ENCODE measurements at regions not wholly inside any gene's neighbourhood (a gene's known extent, or its start where the extent isn't known, plus 50 kb on each side); places are given as distances from the start of the nearest gene placed in this dataset.

DNA sequence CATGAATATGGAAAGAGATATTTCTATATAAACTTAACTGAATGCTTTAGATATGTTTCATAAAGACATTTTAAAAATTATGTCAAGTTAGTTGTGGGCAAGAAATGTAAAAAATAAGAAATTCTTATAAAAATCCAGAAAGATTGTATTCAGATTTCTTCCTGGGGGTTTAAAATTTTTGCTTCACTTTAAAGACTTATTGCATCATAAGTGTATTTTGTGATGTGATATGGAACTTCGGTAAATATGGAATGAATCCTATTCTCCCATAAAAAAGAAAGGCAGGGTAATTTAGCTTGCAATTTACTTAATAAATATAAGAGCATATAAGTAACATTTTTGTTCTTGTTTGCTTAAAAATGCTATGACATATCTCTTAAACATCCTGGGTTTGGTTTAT, 104.8 kb upstream of the CWC22 start:
- intact Hi-C loops (cut with micrococcal nuclease; ENCODE audit: unreplicated experiment): no loop called here
- no peak for DNase-seq (ENCODE audit: low spot score)
- Histone ChIP-seq H3K27ac (ENCODE audit: low read depth, low read length, poor library complexity, severe bottlenecking) (no peak overlapping the region), H3K9me3 (ENCODE audit: low read depth, low read length, poor library complexity, severe bottlenecking) (no peaks in the 10 kb centered on the region), H3K36me3 (ENCODE audit: insufficient read depth, low read length, poor library complexity, severe bottlenecking) (no peaks in the 10 kb centered on the region), H3K4me3 (ENCODE audit: low read depth, low read length, poor library complexity, severe bottlenecking) (no peak overlapping the region), H3K27me3 (replicated peaks; ENCODE audit: insufficient read depth, low read depth, low read length, poor library complexity) (no peaks in the 10 kb centered on the region), H3K4me1 (ENCODE audit: insufficient read depth, low read length, poor library complexity, severe bottlenecking) (no peaks in the 10 kb centered on the region)
- no peak for TF ChIP-seq EZH2 (IDR thresholded peaks at IDR 0.05; ENCODE audit: borderline replicate concordance, low read depth, low read length, poor library complexity, severe bottlenecking)
- TF ChIP-seq, protein P1, sequence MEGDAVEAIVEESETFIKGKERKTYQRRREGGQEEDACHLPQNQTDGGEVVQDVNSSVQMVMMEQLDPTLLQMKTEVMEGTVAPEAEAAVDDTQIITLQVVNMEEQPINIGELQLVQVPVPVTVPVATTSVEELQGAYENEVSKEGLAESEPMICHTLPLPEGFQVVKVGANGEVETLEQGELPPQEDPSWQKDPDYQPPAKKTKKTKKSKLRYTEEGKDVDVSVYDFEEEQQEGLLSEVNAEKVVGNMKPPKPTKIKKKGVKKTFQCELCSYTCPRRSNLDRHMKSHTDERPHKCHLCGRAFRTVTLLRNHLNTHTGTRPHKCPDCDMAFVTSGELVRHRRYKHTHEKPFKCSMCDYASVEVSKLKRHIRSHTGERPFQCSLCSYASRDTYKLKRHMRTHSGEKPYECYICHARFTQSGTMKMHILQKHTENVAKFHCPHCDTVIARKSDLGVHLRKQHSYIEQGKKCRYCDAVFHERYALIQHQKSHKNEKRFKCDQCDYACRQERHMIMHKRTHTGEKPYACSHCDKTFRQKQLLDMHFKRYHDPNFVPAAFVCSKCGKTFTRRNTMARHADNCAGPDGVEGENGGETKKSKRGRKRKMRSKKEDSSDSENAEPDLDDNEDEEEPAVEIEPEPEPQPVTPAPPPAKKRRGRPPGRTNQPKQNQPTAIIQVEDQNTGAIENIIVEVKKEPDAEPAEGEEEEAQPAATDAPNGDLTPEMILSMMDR (conservative IDR thresholded peaks at IDR 0.05; ENCODE audit: low read depth, low read length): no peak
- no TSS peak for BruUV-seq (replicated peaks)
- ChIA-PET CTCF (no interaction called here), POLR2A (ENCODE audit: low non-redundant PET) (no interaction called here)

DNA sequence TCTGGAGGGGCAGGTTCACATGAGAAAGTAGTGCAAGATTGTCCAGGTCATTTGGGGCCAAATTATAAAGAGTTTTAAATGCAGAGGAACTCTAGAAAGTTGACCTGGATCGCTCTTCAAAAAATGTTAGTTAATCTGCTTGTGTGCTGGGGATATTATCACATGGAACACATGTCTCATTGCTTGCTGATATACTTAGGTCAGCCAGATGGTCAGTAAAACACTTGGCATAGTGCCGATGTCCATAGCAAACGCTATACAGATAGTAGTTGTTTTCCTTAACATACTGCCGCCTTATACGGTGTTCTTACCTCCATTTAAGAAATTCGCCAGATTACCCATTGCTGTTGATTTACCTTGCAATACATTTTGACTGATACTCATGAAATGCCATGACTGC, 103.4 kb upstream of the CWC22 start:
- intact Hi-C loops (cut with micrococcal nuclease; ENCODE audit: unreplicated experiment): no loop called here
- no peak for DNase-seq (ENCODE audit: low spot score)
- Histone ChIP-seq H3K4me3 (ENCODE audit: low read depth, low read length, poor library complexity, severe bottlenecking) (no peak overlapping the region), H3K27me3 (replicated peaks; ENCODE audit: insufficient read depth, low read depth, low read length, poor library complexity) (no peaks in the 10 kb centered on the region), H3K27ac (ENCODE audit: low read depth, low read length, poor library complexity, severe bottlenecking) (no peak overlapping the region), H3K9me3 (ENCODE audit: low read depth, low read length, poor library complexity, severe bottlenecking) (no peaks in the 10 kb centered on the region), H3K36me3 (ENCODE audit: insufficient read depth, low read length, poor library complexity, severe bottlenecking) (no peaks in the 10 kb centered on the region), H3K4me1 (ENCODE audit: insufficient read depth, low read length, poor library complexity, severe bottlenecking) (no peaks in the 10 kb centered on the region)
- no TSS peak for BruUV-seq (replicated peaks)
- ChIA-PET CTCF (no interaction called here), POLR2A (ENCODE audit: low non-redundant PET) (no interaction called here)
- no peak for TF ChIP-seq EZH2 (IDR thresholded peaks at IDR 0.05; ENCODE audit: borderline replicate concordance, low read depth, low read length, poor library complexity, severe bottlenecking)
- TF ChIP-seq, protein P1 (conservative IDR thresholded peaks at IDR 0.05; ENCODE audit: low read depth, low read length): no peak

DNA sequence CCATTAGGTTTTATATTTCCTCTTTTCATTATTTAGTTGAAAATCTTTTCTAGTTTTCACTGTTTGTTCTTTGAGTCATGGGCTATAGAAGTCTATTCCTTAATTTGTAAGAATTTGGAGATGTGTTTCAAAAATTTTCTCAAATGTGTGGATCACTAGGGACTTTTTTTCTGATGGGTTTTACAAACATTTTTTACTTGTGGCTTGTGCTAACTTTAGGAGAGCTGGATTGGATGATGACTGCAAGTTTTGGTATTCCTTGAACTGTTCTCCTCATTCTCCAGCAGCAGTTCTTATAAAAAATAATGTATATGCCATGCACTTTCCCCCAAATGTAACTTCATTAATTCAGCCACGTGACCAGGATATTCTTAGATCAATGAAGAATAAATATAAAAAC, 94.7 kb upstream of the CWC22 start:
- Histone ChIP-seq H3K27me3 (replicated peaks; ENCODE audit: insufficient read depth, low read depth, low read length, poor library complexity) (no peaks in the 10 kb centered on the region), H3K4me3 (ENCODE audit: low read depth, low read length, poor library complexity, severe bottlenecking) (no peak overlapping the region), H3K9me3 (ENCODE audit: low read depth, low read length, poor library complexity, severe bottlenecking) (no peaks in the 10 kb centered on the region), H3K27ac (ENCODE audit: low read depth, low read length, poor library complexity, severe bottlenecking) (no peak overlapping the region), H3K36me3 (ENCODE audit: insufficient read depth, low read length, poor library complexity, severe bottlenecking) (no peaks in the 10 kb centered on the region), H3K4me1 (ENCODE audit: insufficient read depth, low read length, poor library complexity, severe bottlenecking) (no peaks in the 10 kb centered on the region)
- ChIA-PET CTCF (no interaction called here), POLR2A (ENCODE audit: low non-redundant PET) (no interaction called here)
- intact Hi-C loops (cut with micrococcal nuclease; ENCODE audit: unreplicated experiment): no loop called here
- DNase-seq (ENCODE audit: low spot score): peak; percentile 12
- no TSS peak for BruUV-seq (replicated peaks)
- TF ChIP-seq, protein P1 (conservative IDR thresholded peaks at IDR 0.05; ENCODE audit: low read depth, low read length): no peak
- no peak for TF ChIP-seq EZH2 (IDR thresholded peaks at IDR 0.05; ENCODE audit: borderline replicate concordance, low read depth, low read length, poor library complexity, severe bottlenecking)

Measured in A673 (cell line).